ENCODE measurements at regions not wholly inside any gene's neighbourhood (a gene's known extent, or its start where the extent isn't known, plus 50 kb on each side); places are given as distances from the start of the nearest gene placed in this dataset.

DNA sequence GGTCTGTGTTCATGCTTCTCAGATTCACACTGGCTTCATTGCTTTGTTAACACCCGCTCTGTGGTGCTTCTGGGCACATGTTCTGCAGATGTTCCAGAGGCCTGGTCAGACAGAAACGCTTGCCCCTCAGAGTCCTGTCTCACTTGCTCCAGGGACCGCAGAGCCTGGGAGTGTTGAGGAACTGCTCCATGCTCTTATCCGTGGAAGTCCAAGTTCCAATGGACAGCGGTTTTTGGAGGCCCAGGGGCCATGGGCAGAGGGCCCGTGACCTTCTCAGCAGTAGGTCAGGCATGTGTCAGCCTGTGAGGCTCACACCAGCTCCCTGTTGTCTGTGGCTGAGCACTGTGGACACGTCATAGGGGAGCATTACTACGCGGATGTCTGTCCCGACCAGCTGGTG, 364.7 kb upstream of the IRX1 start:
- no peaks in the 10 kb centered on the region for H3K4me1 ChIP-seq (ENCODE audit: control insufficient read depth in 1 of 2, insufficient read depth in 2 of 2, low read depth in 1 of 2, low read length in 1 of 2)
- 0% methylated on average over 7 of the region's 10 CpGs for WGBS (ENCODE audit: low lambda C conversion rate)
- no peaks in the 10 kb centered on the region for H3K27me3 ChIP-seq (ENCODE audit: insufficient read depth)
- no peak overlapping the region for H3K4me3 ChIP-seq (ENCODE audit: low read depth in 2 of 2, low read length in 1 of 2)
- no peaks in the 10 kb centered on the region for H3K36me3 ChIP-seq (replicated peaks in 1 of 2; ENCODE audit: control insufficient read depth in 1 of 2, insufficient read depth in 2 of 2, low read length in 1 of 2)
- no peak overlapping the region for H2AFZ ChIP-seq (ENCODE audit: low read depth)
- no peak for TF ChIP-seq SIN3A (IDR thresholded peaks at IDR 0.05; ENCODE audit: borderline replicate concordance, low read depth, low read length)
- TF ChIP-seq FOXJ3 (CRISPR knock-in tag; IDR thresholded peaks at IDR 0.05): no peak
- no peak for TF ChIP-seq RFX5 (IDR thresholded peaks at IDR 0.05; ENCODE audit: low read length)
- no peak for TF ChIP-seq TEAD4 (IDR thresholded peaks at IDR 0.05; ENCODE audit: borderline replicate concordance, insufficient read depth)
- no peak for TF ChIP-seq GABPA (IDR thresholded peaks at IDR 0.05; ENCODE audit: low read depth)
- TF ChIP-seq, protein P1, sequence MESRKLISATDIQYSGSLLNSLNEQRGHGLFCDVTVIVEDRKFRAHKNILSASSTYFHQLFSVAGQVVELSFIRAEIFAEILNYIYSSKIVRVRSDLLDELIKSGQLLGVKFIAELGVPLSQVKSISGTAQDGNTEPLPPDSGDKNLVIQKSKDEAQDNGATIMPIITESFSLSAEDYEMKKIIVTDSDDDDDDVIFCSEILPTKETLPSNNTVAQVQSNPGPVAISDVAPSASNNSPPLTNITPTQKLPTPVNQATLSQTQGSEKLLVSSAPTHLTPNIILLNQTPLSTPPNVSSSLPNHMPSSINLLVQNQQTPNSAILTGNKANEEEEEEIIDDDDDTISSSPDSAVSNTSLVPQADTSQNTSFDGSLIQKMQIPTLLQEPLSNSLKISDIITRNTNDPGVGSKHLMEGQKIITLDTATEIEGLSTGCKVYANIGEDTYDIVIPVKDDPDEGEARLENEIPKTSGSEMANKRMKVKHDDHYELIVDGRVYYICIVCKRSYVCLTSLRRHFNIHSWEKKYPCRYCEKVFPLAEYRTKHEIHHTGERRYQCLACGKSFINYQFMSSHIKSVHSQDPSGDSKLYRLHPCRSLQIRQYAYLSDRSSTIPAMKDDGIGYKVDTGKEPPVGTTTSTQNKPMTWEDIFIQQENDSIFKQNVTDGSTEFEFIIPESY (IDR thresholded peaks at IDR 0.05; ENCODE audit: borderline replicate concordance, low read depth): no peak
- no peak for TF ChIP-seq TAF1 (IDR thresholded peaks at IDR 0.05; ENCODE audit: borderline replicate concordance, low read depth, low read length)
- TF ChIP-seq GATA2 (CRISPR knock-in tag; IDR thresholded peaks at IDR 0.05): no peak
- no peak for TF ChIP-seq MEF2A (IDR thresholded peaks at IDR 0.05; ENCODE audit: borderline replicate concordance, low read depth)
- TF ChIP-seq, protein P2, sequence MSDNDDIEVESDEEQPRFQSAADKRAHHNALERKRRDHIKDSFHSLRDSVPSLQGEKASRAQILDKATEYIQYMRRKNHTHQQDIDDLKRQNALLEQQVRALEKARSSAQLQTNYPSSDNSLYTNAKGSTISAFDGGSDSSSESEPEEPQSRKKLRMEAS (IDR thresholded peaks at IDR 0.05; ENCODE audit: low read depth): no peak
- no peak for TF ChIP-seq JUND (IDR thresholded peaks at IDR 0.05)
- TF ChIP-seq RAD21 (IDR thresholded peaks at IDR 0.05; ENCODE audit: low read length): no peak
- TF ChIP-seq, protein P3, sequence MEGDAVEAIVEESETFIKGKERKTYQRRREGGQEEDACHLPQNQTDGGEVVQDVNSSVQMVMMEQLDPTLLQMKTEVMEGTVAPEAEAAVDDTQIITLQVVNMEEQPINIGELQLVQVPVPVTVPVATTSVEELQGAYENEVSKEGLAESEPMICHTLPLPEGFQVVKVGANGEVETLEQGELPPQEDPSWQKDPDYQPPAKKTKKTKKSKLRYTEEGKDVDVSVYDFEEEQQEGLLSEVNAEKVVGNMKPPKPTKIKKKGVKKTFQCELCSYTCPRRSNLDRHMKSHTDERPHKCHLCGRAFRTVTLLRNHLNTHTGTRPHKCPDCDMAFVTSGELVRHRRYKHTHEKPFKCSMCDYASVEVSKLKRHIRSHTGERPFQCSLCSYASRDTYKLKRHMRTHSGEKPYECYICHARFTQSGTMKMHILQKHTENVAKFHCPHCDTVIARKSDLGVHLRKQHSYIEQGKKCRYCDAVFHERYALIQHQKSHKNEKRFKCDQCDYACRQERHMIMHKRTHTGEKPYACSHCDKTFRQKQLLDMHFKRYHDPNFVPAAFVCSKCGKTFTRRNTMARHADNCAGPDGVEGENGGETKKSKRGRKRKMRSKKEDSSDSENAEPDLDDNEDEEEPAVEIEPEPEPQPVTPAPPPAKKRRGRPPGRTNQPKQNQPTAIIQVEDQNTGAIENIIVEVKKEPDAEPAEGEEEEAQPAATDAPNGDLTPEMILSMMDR (IDR thresholded peaks at IDR 0.05): no peak
- H3K27ac ChIP-seq (ENCODE audit: low read depth in 2 of 2, low read length in 1 of 2): no peak overlapping the region
- H3K4me2 ChIP-seq: no peak overlapping the region
- H4K20me1 ChIP-seq (ENCODE audit: insufficient read depth): no peaks in the 10 kb centered on the region
- H3F3A ChIP-seq (replicated peaks; ENCODE audit: insufficient read depth): no peaks in the 10 kb centered on the region
- no peaks in the 10 kb centered on the region for H3K79me2 ChIP-seq (ENCODE audit: insufficient read depth)
- H3K9ac ChIP-seq: no peak overlapping the region
- H3K9me2 ChIP-seq: no peaks in the 10 kb centered on the region
- POLR2A ChIA-PET: no interaction called here
- DNase-seq: no peak
- CTCF ChIA-PET: no interaction called here
- H3K9me3 ChIP-seq: no peaks in the 10 kb centered on the region

DNA sequence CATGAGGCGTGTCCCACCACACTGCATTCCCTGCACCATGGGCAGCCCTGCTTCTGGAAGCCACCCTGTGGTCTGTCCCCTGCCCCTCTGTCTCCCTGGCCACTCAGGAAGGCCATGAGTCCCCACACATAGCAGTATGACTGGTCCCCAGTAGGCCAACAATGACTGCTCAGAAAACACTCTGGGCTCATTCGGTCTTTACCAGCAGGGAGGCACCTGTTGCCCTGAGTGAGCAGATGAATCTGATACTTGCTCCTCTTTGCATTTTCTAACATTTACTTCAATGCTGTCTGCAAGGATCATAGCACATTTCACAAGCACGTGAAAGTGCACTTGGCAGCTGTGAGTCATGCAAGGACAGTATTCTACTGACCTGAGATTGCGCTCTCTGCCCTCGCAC, 365.4 kb upstream of the IRX1 start:
- POLR2A ChIA-PET: no interaction called here
- TF ChIP-seq TCF12 (IDR thresholded peaks at IDR 0.05) (no peak), GATA2 (CRISPR knock-in tag; IDR thresholded peaks at IDR 0.05) (no peak), RXRA (IDR thresholded peaks at IDR 0.05; ENCODE audit: borderline replicate concordance, low read depth) (no peak), TAF1 (IDR thresholded peaks at IDR 0.05; ENCODE audit: borderline replicate concordance, low read depth, low read length) (no peak), SIN3A (IDR thresholded peaks at IDR 0.05; ENCODE audit: borderline replicate concordance, low read depth, low read length) (no peak), EZH2phosphoT487 (IDR thresholded peaks at IDR 0.05; ENCODE audit: borderline replicate concordance, low read depth) (no peak), GABPA (IDR thresholded peaks at IDR 0.05; ENCODE audit: low read depth) (no peak), NFIC (IDR thresholded peaks at IDR 0.05; ENCODE audit: borderline replicate concordance) (no peak), MEF2A (IDR thresholded peaks at IDR 0.05; ENCODE audit: borderline replicate concordance, low read depth) (no peak), RFX5 (IDR thresholded peaks at IDR 0.05; ENCODE audit: low read length) (no peak)
- TF ChIP-seq, protein P2 (IDR thresholded peaks at IDR 0.05; ENCODE audit: low read depth): no peak
- TF ChIP-seq, protein P1 (IDR thresholded peaks at IDR 0.05; ENCODE audit: borderline replicate concordance, low read depth): no peak
- TF ChIP-seq, protein P4, sequence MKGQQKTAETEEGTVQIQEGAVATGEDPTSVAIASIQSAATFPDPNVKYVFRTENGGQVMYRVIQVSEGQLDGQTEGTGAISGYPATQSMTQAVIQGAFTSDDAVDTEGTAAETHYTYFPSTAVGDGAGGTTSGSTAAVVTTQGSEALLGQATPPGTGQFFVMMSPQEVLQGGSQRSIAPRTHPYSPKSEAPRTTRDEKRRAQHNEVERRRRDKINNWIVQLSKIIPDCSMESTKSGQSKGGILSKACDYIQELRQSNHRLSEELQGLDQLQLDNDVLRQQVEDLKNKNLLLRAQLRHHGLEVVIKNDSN (IDR thresholded peaks at IDR 0.05; ENCODE audit: borderline replicate concordance, low read depth): no peak
- TF ChIP-seq, protein P5, sequence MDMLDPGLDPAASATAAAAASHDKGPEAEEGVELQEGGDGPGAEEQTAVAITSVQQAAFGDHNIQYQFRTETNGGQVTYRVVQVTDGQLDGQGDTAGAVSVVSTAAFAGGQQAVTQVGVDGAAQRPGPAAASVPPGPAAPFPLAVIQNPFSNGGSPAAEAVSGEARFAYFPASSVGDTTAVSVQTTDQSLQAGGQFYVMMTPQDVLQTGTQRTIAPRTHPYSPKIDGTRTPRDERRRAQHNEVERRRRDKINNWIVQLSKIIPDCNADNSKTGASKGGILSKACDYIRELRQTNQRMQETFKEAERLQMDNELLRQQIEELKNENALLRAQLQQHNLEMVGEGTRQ (IDR thresholded peaks at IDR 0.05; ENCODE audit: borderline replicate concordance, low read depth, low read length): no peak

More for the DNA sequence above, 365.4 kb upstream of the IRX1 start:
- H3K36me3 ChIP-seq (replicated peaks in 1 of 2; ENCODE audit: control insufficient read depth in 1 of 2, insufficient read depth in 2 of 2, low read length in 1 of 2): no peaks in the 10 kb centered on the region
- CTCF ChIA-PET: no interaction called here
- H2AFZ ChIP-seq (ENCODE audit: low read depth): no peak overlapping the region
- no peaks in the 10 kb centered on the region for H4K20me1 ChIP-seq (ENCODE audit: insufficient read depth)
- H3K4me2 ChIP-seq: no peak overlapping the region
- H3K4me1 ChIP-seq (ENCODE audit: control insufficient read depth in 1 of 2, insufficient read depth in 2 of 2, low read depth in 1 of 2, low read length in 1 of 2): no peaks in the 10 kb centered on the region
- no peaks in the 10 kb centered on the region for H3K9me2 ChIP-seq
- no peaks in the 10 kb centered on the region for H3F3A ChIP-seq (replicated peaks; ENCODE audit: insufficient read depth)
- DNase-seq: no peak
- H3K79me2 ChIP-seq (ENCODE audit: insufficient read depth): no peaks in the 10 kb centered on the region
- no peak overlapping the region for H3K27ac ChIP-seq (ENCODE audit: low read depth in 2 of 2, low read length in 1 of 2)
- no peaks in the 10 kb centered on the region for H3K9me3 ChIP-seq
- 17% methylated on average over 5 of the region's 5 CpGs for WGBS (ENCODE audit: low lambda C conversion rate)
- H3K4me3 ChIP-seq (ENCODE audit: low read depth in 2 of 2, low read length in 1 of 2): no peak overlapping the region
- H3K27me3 ChIP-seq (ENCODE audit: insufficient read depth): no peaks in the 10 kb centered on the region
- H3K9ac ChIP-seq: no peak overlapping the region
